ENCODE measurements at regions not wholly inside any gene's neighbourhood (a gene's known extent, or its start where the extent isn't known, plus 50 kb on each side); places are given as distances from the start of the nearest gene placed in this dataset.

DNA sequence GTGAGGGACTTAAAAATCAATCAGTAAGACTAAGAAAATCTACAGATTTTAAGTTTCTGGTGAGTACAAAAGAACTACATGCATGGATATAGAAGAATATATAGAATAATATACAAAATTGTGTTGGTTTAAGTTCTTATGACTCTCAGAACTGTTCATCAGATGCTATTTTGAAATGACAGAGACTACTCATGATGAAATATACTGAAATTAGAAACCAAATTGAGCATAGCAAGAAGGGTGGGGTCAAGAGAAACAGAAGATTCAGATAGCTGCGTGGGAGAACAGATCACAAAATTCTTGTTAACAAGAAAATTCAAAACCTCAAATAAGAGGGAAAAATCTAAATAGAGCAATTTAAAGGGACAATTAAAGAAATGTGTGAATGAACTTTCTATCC, 2125.3 kb upstream of the RAG2 start:
- no peak for FAIRE-seq
- no peak for ATAC-seq
- DNase-seq (ENCODE audit: low read depth in 1 of 2, low spot score in 1 of 2): no peak
- H3K4me1 ChIP-seq: no peaks in the 10 kb centered on the region
- TF ChIP-seq KDM1A (IDR thresholded peaks at IDR 0.05; ENCODE audit: low read depth): no peak
- no peak for TF ChIP-seq NPAS2 (CRISPR knock-in tag; IDR thresholded peaks at IDR 0.05; ENCODE audit: borderline replicate concordance)
- TF ChIP-seq, protein P1, sequence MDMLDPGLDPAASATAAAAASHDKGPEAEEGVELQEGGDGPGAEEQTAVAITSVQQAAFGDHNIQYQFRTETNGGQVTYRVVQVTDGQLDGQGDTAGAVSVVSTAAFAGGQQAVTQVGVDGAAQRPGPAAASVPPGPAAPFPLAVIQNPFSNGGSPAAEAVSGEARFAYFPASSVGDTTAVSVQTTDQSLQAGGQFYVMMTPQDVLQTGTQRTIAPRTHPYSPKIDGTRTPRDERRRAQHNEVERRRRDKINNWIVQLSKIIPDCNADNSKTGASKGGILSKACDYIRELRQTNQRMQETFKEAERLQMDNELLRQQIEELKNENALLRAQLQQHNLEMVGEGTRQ (IDR thresholded peaks at IDR 0.05): no peak
- no peak for TF ChIP-seq NFE2L2 (conservative IDR thresholded peaks at IDR 0.05; ENCODE audit: low read length)
- TF ChIP-seq SREBF2 (IDR thresholded peaks at IDR 0.05): no peak
- TF ChIP-seq KDM5A (IDR thresholded peaks at IDR 0.05): no peak
- CTCF ChIA-PET: no interaction called here
- no peak overlapping the region for H3K27ac ChIP-seq
- no peak overlapping the region for H3K4me2 ChIP-seq
- H3K4me3 ChIP-seq: no peak overlapping the region
- 2% methylated on average over 1 of the region's 1 CpG for WGBS (ENCODE audit: missing lambda C conversion rate)
- H3K9me3 ChIP-seq: peaks cover 5% of the 10 kb centered on the region; the same call in 1 of the 3 replicates
- POLR2A ChIA-PET: no interaction called here

DNA sequence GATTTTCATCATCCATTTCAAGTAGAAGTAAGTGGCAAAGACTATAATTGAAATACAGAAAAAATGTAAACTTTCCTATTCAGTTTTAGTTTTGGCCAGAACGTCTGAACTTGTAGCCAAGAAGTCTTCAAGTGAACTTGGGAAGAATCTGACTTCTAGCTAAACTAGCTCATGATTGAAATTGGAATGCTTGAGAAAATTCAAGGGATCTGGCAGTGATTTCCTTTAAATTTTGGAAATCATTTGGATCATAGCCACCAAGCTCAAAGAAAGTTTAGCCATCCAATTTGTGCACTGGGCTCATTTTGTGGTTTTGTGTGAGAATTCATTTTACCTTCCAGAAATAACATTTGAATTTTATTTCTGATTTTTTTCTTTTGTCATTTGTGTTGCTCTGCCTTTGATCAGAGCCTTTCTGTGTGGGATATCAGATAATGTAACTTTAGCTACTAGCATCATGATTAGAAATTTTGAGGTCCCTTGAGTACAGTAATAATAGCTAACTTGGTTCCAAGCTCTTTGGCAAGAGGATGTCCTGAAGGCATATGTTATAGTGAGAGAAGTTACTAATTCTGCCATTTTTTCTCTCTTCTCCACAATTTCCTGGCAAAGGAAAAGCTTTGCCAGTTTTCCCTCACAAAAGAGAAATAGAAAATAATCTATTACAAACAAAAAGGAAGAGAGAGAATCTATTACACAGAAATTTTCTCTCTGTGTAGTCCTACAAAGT, 2123.7 kb upstream of the RAG2 start:
- CTCF ChIA-PET: no interaction called here
- WGBS (ENCODE audit: missing lambda C conversion rate): 0% methylated on average over 1 of the region's 1 CpG

More for the DNA sequence above, 2123.7 kb upstream of the RAG2 start:
- ATAC-seq: no peak
- no peak for FAIRE-seq
- POLR2A ChIA-PET: no interaction called here
- peaks cover 5% of the 10 kb centered on the region; the same call in 1 of the 3 replicates for H3K9me3 ChIP-seq
- H3K4me2 ChIP-seq: no peak overlapping the region
- H3K4me1 ChIP-seq: no peaks in the 10 kb centered on the region
- H3K4me3 ChIP-seq: no peak overlapping the region
- TF ChIP-seq, protein P2, sequence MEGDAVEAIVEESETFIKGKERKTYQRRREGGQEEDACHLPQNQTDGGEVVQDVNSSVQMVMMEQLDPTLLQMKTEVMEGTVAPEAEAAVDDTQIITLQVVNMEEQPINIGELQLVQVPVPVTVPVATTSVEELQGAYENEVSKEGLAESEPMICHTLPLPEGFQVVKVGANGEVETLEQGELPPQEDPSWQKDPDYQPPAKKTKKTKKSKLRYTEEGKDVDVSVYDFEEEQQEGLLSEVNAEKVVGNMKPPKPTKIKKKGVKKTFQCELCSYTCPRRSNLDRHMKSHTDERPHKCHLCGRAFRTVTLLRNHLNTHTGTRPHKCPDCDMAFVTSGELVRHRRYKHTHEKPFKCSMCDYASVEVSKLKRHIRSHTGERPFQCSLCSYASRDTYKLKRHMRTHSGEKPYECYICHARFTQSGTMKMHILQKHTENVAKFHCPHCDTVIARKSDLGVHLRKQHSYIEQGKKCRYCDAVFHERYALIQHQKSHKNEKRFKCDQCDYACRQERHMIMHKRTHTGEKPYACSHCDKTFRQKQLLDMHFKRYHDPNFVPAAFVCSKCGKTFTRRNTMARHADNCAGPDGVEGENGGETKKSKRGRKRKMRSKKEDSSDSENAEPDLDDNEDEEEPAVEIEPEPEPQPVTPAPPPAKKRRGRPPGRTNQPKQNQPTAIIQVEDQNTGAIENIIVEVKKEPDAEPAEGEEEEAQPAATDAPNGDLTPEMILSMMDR (IDR thresholded peaks at IDR 0.05): no peak
- TF ChIP-seq, protein P1 (IDR thresholded peaks at IDR 0.05): no peak
- TF ChIP-seq HOXB5 (CRISPR knock-in tag; IDR thresholded peaks at IDR 0.05): no peak
- no peak for TF ChIP-seq KDM1A (IDR thresholded peaks at IDR 0.05; ENCODE audit: low read depth)
- TF ChIP-seq, protein P3, sequence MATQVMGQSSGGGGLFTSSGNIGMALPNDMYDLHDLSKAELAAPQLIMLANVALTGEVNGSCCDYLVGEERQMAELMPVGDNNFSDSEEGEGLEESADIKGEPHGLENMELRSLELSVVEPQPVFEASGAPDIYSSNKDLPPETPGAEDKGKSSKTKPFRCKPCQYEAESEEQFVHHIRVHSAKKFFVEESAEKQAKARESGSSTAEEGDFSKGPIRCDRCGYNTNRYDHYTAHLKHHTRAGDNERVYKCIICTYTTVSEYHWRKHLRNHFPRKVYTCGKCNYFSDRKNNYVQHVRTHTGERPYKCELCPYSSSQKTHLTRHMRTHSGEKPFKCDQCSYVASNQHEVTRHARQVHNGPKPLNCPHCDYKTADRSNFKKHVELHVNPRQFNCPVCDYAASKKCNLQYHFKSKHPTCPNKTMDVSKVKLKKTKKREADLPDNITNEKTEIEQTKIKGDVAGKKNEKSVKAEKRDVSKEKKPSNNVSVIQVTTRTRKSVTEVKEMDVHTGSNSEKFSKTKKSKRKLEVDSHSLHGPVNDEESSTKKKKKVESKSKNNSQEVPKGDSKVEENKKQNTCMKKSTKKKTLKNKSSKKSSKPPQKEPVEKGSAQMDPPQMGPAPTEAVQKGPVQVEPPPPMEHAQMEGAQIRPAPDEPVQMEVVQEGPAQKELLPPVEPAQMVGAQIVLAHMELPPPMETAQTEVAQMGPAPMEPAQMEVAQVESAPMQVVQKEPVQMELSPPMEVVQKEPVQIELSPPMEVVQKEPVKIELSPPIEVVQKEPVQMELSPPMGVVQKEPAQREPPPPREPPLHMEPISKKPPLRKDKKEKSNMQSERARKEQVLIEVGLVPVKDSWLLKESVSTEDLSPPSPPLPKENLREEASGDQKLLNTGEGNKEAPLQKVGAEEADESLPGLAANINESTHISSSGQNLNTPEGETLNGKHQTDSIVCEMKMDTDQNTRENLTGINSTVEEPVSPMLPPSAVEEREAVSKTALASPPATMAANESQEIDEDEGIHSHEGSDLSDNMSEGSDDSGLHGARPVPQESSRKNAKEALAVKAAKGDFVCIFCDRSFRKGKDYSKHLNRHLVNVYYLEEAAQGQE (IDR thresholded peaks at IDR 0.05): no peak
- TF ChIP-seq, protein P4, sequence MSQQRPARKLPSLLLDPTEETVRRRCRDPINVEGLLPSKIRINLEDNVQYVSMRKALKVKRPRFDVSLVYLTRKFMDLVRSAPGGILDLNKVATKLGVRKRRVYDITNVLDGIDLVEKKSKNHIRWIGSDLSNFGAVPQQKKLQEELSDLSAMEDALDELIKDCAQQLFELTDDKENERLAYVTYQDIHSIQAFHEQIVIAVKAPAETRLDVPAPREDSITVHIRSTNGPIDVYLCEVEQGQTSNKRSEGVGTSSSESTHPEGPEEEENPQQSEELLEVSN (IDR thresholded peaks at IDR 0.05; ENCODE audit: borderline replicate concordance, low read depth): no peak
- no peak for TF ChIP-seq CBX8 (IDR thresholded peaks at IDR 0.05)
- no peak for TF ChIP-seq NR3C1 (IDR thresholded peaks at IDR 0.05)
- TF ChIP-seq RARB (CRISPR knock-in tag; IDR thresholded peaks at IDR 0.05): no peak
- H3K27ac ChIP-seq: no peak overlapping the region
- DNase-seq (ENCODE audit: low read depth in 1 of 2, low spot score in 1 of 2): no peak
